ENCODE measurements at regions not wholly inside any gene's neighbourhood (a gene's known extent, or its start where the extent isn't known, plus 50 kb on each side); places are given as distances from the start of the nearest gene placed in this dataset.

GRCh38 chr5:173709761-173710160 is 93.3 kb upstream of the BOD1 start:
- TF ChIP-seq ZFX (IDR thresholded peaks at IDR 0.05) = no peak
- TF ChIP-seq CTCF (conservative IDR thresholded peaks at IDR 0.05) = no peak

Measured in C4-2B (cell line).